ENCODE measurements at regions not wholly inside any gene's neighbourhood (a gene's known extent, or its start where the extent isn't known, plus 50 kb on each side); places are given as distances from the start of the nearest gene placed in this dataset.

GRCh38 chr6:3551716-3552511 is 95.1 kb upstream of the SLC22A23 start:
- TF ChIP-seq, protein P1, sequence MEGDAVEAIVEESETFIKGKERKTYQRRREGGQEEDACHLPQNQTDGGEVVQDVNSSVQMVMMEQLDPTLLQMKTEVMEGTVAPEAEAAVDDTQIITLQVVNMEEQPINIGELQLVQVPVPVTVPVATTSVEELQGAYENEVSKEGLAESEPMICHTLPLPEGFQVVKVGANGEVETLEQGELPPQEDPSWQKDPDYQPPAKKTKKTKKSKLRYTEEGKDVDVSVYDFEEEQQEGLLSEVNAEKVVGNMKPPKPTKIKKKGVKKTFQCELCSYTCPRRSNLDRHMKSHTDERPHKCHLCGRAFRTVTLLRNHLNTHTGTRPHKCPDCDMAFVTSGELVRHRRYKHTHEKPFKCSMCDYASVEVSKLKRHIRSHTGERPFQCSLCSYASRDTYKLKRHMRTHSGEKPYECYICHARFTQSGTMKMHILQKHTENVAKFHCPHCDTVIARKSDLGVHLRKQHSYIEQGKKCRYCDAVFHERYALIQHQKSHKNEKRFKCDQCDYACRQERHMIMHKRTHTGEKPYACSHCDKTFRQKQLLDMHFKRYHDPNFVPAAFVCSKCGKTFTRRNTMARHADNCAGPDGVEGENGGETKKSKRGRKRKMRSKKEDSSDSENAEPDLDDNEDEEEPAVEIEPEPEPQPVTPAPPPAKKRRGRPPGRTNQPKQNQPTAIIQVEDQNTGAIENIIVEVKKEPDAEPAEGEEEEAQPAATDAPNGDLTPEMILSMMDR (IDR thresholded peaks at IDR 0.05): no peak
- TF ChIP-seq POLR2A (IDR thresholded peaks at IDR 0.05): no peak

Measured in gastroesophageal sphincter (tissue), 3 donors.